ENCODE measurements at regions not wholly inside any gene's neighbourhood (a gene's known extent, or its start where the extent isn't known, plus 50 kb on each side); places are given as distances from the start of the nearest gene placed in this dataset.
"Not testable (repeated sequence)": the region's sequence is repeated elsewhere in the genome, so short reads cannot be mapped to it uniquely, and the experiment has no call there.

GRCh38 chr22:23437107-23437395, 143.0 kb downstream of the IGLL1 start:
- DNase-seq: not testable (repeated sequence)

DNA sequence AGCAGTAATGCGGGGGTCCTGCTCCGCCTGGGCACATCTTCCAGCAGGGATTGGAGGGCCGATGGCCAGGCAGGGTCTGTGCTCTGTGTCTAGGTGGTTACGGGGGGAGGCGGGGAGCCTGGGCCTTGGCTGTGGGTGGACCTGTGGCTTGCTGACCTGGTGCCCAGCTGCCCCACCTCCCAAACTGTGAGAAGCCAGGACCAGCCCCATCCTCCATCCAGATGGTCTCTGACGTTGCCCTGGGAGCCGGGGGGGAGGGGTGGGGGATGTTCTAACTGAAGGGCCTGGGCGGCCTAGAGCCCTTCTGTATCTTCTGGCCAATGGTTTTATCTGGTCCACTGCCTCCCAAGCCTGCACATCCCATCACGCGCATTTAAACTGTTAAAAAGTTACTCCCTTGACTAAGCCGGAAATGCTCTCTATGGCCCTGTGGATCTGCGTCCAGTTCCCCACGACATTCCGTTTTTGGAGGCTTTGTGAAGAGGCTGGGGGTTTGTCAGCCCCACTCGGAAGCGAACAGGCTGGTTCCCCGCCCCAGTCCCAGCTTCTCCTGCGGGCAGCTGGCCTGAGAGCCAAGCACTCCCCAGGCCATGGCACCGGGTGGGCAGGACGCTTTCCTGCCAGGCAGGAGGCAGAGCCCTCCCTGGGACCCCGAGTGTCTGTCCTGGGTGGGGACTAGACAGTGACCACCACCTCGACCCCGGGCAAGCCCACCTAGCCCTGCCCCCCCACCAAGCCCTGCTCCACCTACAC, 143.6 kb downstream of the IGLL1 start:
- DNase-seq: not testable (repeated sequence)

DNA sequence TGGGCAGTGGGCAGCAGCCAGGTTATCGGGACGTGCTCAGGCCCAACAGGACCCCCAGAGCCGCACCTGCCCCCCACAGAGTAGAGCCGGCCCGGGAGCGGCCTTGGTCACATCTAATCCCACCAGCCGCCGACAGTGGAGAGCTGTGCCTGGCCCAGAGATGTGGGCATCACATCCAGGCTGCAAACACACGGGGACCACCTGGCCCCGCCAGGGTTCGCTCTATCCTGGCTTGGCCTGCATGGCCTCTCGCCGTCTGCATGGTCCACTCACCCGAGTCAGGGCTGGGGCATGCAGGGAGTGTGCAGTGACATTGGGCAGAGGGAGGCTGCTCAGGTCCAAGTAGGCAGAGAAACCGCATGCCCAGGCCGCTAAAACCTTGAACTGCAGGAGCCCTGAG, 144.9 kb downstream of the IGLL1 start:
- DNase-seq: not testable (repeated sequence)

DNA sequence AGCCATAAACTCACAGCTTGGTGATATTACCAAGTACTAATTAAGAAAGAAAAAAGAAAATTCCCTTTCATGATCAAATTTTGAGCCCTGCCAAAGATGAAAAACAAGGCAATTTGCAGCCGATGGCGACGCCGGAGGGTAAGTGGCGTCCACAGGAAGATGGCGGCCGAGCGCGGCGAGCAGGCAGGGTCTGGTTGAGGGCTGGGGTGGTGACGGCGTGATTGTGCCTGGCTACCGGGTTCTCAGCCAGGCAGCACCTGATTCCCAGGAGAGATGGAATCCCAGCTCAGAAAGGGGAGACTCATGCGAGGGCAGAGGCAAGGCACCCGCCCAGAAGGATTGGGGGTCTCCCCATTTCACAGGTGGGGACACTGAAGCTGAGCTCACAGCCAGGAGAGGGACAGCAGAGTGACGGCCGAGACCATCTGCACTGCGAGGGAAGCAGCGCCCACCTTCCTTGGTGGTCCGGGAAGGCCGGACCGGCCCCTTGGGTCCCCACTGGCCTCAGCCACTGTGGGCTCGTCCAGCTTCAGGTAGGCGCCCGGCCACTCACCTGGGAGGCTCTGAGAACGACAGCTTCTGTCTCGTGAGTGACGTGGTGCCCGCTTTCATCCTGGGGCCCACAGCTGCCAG, 145.8 kb downstream of the IGLL1 start:
- DNase-seq: not testable (repeated sequence)

GRCh38 chr22:23433127-23434005, 146.7 kb downstream of the IGLL1 start:
- DNase-seq: peak; percentile 22

GRCh38 chr22:23432719-23433118, 147.4 kb downstream of the IGLL1 start:
- DNase-seq: not testable (repeated sequence)

DNA sequence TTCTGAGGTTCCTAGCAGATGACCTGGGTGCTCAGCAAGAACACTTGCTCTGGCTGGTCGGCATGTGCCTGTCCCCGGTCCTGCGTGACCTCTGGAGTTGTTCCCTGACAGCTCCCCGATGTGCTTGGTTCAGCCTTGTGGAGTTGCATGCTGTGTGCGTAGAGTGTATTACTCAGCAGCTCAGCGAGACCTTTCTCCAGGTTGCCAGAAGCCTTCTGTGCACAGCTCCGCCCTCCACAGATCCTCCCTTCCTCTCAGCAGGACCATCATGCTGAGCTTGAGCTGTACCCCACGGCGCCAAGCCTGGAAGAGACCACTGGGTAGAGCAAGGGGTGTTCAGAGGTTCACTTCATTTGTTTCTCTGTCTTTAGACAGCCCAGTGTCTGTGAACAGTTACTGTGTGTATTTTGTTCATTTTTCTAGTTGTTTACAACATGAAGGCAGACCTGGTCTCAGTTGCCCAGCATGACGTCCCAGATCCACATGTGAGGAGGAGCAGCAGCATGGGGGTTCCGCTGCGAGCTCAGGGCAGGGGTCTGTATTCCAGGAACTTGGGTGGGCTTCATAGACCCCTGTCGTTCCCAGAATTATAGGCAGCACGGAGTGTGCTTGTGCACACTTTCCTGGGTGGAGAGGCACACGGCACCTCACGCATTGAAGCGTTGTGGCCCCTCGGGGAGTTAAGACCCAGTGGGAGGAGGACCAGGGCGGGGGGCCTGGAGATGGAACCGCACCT, 148.6 kb downstream of the IGLL1 start:
- no peak for DNase-seq

- DNase-seq: not testable (repeated sequence)
Observed at GRCh38 chr22:23424551-23425068, 155.5 kb downstream of the IGLL1 start.

DNA sequence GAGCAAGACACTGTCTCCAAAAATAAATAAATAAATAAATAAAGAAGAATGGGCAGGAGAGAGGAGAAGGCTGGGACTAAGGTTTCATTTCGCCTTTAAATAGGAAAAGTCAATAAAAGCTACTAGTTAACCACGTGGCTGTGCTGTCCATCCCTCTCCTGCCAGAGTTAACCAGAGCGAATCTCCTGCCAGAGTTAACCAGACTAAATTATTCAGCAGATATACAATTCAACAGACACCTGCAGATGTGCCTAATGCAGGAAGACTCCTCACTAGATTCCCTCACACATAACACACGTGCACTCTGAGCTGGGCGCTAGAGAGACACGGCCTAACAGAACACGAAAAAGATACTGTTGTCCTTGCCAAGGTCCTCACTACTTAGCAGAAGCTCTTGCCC, 156.1 kb downstream of the IGLL1 start:
- no peak for DNase-seq

GRCh38 chr22:23422281-23422680, 157.8 kb downstream of the IGLL1 start:
- DNase-seq: not testable (repeated sequence)

GRCh38 chr22:23421300-23421699, 158.8 kb downstream of the IGLL1 start:
- not testable (repeated sequence) for DNase-seq

DNA sequence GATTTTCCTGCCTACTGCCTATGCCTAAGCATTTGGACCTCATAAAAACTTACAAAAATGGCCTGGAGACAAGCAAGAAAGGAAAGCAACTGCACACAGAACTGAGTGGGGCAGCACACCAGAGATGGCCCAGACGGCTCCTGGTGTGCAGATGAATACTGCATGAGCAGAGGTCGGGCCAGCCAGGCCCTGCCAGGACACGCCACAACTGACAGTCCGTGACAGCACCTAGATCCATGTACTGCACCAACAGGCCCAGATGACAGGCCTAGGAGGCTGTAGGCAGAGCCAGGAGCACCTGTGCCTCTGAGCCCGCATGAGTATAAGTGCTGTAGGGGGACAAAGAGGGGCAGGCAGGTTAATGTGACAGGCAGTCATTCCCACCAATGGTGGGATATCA, 160.2 kb downstream of the IGLL1 start:
- no peak for DNase-seq

DNA sequence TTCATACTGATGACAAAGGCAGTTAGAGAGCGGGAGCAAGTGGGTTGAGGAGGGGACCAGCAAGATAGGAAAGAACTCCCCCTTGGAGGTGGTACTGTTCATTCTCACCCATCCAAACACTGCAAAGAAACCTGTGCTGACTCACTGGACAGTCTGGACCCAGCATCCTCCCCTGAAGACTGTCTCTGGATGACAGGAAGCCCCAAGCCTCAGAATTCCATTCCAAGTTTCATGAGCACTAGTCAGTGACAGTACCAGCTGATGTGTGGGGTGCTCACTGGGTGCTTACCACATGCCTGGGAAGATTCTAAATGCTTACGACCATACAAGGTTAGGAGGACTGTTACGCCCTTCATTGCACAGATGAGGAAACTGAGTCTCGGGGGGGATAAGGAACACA, 160.9 kb downstream of the IGLL1 start:
- DNase-seq: no peak

DNA sequence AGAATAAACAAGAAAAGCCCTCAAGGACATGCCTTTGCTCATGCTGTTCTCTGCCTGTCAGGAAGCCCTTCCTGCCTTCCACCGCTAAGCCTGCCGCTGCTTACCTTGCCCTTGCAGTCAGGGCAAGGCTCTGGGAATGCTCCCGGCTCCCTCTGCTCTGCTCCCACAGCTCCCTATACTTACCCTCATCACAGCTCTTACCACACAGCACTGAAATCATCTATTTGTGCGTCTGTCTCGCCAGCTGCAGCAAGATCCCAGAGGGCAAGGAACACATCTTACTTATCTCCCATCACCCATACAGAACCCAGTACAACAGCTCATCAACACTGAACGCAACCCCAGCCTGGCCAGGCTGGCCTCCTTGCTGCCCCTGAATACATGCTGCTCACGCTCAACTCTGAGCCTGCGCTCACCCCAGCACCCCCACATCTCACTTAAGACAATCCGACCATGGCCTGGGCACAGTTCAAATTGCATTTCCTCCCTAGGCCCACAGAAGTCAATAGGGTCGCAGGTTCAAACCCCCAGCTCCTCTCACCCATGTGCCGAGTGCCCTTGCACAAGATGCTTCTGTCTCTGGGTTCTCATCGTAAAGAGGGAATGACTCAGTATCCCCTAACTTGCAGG, 161.8 kb downstream of the IGLL1 start:
- DNase-seq: no peak

DNA sequence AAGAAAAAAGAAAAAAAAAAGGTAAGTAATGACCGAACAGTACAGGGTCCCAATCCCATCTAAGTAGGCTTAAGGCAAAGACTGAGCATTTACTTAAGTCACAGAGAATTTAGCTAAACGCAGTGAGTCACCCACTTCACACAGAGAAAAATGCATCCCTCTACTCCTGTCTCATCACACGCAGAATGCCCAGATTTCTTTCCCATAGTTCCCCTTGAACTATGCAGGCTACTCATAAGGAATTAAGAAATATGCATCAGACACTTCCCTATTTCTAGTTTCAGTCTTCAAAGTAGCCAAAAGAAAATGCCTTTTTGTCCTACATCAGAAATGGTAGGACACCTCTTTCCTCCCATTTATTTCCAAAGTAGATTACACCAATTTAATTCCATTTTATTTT, 162.8 kb downstream of the IGLL1 start:
- peak; percentile 83 for DNase-seq

GRCh38 chr22:23416169-23416690, 163.9 kb downstream of the IGLL1 start:
- DNase-seq: not testable (repeated sequence)

- DNase-seq: no peak
Observed at GRCh38 chr22:23415490-23415851, 164.6 kb downstream of the IGLL1 start.

DNA sequence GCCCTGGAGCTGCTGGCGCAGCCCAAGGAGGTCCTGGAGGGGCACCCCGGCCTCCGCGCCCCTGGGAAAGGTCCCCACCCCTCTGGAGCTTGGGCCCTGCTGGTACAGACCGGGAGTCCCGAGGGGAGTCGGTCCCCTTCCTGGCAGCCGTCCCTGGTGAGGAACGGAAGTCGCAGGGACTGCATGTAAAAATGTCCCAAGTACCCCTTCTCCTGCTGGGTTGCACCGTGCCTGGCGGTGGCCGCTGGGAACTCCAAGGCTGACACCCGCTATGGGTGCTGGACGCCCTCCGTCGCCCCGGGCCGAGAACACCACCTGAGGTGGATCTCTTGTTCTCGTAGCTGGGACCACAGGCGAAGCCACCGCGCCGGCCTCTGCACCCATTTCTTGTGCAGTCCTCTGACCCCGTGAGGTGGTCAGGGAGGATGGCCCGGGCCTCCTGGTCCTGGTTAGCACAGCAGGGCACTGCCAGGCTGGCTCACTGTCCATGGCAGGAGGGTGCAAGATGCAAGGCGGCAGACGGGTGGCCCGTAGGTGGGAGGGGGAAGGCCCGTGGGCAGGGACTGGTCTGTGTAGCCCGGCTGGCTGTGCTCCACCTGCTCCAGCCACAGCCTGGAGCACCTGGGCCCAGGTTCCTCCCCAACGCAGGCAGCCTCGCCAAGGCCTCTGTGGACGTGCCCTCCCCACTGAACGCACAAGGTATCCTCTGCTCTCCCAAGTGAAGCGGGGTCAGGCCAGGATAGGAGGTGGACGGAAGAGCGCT, 165.2 kb downstream of the IGLL1 start:
- DNase-seq: no peak

- no peak for DNase-seq
Observed at GRCh38 chr22:23411739-23412138, 168.4 kb downstream of the IGLL1 start.

- DNase-seq: no peak
Observed at GRCh38 chr22:23410411-23410810, 169.7 kb downstream of the IGLL1 start.

DNA sequence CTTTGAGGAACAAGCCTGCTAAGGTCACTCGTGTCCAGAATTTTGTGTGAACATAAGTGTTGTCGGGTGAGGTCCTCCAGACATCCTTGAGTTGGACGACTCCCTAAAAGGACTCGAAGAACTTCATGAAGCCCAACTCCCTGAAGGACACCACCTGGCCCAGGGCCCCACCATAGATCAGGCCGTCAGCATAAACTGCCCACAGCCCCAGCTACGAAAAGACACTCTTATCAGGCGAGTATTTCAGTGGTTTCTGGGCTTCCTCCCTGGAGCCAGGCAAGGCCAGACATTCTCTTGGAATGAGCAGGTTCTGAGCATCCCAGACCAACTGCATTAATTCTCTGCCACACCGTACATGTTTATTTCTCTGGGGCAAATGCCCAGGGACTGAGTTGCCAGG, 170.1 kb downstream of the IGLL1 start:
- no peak for DNase-seq
